ENCODE measurements at regions not wholly inside any gene's neighbourhood (a gene's known extent, or its start where the extent isn't known, plus 50 kb on each side); places are given as distances from the start of the nearest gene placed in this dataset.
"Not testable (repeated sequence)": the region's sequence is repeated elsewhere in the genome, so short reads cannot be mapped to it uniquely, and the experiment has no call there.

DNA sequence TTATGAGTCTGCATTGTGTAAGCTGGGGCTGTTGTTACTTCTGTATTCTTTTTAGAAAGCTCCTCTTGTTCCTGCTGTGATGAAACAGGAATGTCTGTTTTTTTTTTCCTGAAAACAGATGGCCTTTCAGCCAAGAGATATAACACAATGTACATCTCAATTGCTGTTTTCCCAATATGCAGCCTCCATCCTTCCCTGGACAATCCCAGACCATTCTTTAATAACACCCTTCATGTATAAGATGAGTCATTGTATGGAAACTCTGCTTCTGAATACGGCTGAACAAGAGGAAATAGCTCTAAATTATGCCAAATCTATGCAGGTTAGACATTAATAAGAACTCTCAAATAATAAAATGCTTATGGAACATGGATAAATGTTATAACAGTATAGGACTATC, 60.2 kb upstream of the LRRC4C start:
- no peak for DNase-seq

DNA sequence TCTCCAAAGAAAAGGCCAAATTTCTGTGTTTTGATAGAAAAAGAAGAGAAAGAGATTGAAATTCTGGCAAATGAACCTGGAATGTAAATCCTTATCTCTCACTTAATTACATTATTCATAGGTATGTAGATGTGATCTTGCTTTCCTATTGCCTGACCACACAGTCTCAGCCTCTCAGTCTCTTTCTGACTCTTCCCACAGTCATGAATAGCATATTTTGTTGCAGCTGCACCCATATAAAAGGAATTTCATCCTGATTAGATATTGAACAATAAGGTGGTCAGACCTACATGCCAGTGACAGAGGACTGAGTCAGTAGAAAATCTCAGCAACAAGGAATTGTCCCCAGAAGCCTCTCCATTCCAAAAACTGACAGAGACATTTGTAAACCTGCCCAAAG, 62.9 kb upstream of the LRRC4C start:
- no peak for DNase-seq

DNA sequence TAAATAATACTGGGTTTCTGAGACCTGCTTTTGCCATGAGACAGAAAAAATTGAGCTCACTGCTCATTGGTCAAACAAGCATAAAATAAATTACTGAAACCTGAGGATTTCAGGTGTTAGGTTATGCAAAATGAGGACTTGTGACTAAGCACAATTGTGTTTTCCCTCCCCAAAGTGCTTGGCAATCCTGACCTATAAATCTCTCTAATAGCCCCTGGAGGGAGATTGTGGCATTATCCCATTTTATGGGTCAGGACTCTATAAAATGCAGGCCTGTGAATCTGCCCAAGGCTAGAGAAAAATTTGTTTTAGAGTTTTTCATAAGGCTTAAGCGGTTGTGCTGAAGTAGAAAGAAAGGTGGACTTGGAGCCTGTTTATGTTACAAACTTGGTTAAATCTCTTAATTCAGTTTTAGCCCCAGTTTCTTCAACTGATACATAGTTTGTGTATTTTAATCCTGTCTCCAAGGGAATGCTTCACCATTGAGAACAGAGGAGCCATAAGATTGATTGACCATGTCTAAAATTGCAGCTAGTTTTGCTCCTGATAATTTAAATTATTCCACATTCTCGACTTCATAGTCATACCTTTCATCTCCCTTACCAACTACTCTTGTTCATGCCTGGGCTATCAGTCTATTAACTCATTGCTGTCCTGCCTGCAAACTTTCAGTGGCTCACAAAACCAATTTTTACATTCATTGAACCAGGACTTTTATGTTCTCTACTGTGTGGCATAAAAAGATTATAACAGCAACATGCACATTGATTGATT, 63.6 kb upstream of the LRRC4C start:
- DNase-seq: no peak

DNA sequence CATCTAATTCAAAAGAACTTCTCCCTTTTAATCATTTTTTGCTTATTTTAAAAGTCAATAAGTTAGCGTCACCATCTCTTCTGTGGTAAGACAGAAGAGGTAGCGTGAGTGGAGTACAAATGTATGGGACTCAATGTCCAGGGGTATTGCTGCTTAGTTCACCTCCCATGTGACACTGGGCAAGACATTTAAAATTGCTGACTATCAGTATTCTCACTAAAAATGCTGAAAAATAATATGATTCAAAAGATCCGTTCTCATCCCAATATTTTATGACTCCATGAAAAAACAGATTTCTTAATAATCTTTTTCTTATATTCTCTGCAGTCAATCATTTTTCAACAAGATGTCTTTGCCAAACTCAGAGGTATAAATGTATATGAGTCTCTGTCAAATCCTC, 68.1 kb upstream of the LRRC4C start:
- DNase-seq: no peak

DNA sequence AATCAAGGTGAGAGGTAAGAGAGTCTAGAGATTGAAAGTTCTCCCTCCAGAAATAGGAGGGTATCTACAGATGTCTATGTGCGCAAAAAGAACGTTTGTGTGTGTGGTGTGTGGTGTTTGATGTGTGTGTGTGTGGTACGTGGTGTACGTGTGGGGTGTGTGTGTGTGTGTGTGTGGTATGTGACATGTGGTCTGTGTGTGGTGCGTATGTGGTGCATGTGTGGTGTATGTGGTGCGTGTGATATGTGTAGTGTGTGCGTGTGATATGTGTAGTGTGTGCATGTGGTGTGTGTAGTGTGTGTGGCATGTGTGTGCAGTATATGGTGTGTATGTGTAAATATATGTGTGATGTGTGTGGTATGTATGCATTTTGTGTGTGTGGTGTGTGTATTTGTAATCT, 73.0 kb upstream of the LRRC4C start:
- DNase-seq: no peak

GRCh38 chr11:41533761-41534160, 74.3 kb upstream of the LRRC4C start:
- no peak for DNase-seq

DNA sequence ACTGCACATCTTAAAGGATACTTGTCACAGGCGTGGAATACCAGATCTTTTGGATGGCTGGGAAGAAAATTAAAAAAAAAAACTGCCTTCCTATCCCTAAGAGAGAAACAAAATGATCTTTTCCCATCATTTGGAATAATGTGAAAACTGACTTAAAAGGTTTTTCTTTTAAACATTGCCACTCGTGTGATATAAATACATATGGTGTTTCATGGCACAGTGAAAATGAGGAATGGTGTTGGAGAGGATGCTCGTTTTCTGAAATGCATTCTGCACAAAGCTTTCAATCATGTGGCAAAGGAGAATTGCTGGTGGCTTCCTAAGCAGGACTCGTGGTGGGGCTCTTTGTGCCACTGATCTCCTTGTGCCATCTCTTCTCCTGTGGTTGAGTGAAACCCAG, 74.9 kb upstream of the LRRC4C start:
- no peak for DNase-seq

- DNase-seq: no peak
Observed at GRCh38 chr11:41534861-41535260, 75.4 kb upstream of the LRRC4C start.

DNA sequence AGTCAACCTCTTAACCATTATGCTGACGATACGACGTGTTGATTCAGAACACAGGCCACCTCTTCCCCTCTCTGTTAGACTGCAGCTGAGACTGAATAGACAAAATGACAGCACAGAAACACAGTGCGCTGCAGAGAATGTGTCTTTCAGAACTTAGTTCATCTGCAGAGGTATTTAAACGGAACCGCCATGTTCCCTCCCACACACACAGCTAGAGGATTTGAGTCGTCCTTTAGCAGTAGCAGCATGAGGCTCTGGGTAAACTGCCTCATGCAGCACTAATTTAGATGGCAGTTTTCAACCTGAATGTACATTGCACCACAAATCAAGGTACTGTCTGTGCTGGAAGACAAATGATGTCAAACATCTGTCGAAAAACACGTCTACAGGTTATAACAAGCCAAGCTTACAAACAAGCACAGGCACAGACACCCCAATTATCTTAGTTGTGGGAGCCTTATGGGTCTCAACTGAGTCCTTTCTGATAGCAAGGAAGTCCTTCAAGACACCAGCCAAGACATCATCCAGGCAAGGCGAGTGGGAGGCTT, 76.6 kb upstream of the LRRC4C start:
- DNase-seq: no peak

GRCh38 chr11:41544902-41545301, 85.5 kb upstream of the LRRC4C start:
- DNase-seq: not testable (repeated sequence)

- no peak for DNase-seq
Observed at GRCh38 chr11:41578421-41579051, 119.1 kb upstream of the LRRC4C start.

DNA sequence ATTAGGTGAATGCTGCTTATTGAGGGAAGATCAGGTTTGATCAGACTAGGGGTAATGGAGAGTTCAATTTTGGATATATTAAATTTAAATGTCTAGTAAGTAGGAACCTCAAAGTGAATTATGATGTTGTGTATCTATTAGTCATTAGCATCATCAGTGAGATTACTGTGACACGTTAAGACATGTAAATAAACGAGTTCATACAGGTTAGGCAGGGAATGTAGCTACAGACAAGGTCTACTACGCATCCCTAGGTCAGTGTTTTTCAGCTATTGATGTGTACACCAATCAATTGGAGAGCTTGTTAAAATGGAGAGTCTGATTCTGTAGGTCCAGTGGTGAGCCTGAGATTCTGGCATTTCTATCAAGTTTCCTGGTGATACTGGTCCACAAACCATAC, 120.1 kb upstream of the LRRC4C start:
- no peak for DNase-seq

GRCh38 chr11:41609511-41609910, 150.1 kb upstream of the LRRC4C start:
- no peak for DNase-seq

- DNase-seq: no peak
Observed at GRCh38 chr11:41612415-41612814, 153.0 kb upstream of the LRRC4C start.

DNA sequence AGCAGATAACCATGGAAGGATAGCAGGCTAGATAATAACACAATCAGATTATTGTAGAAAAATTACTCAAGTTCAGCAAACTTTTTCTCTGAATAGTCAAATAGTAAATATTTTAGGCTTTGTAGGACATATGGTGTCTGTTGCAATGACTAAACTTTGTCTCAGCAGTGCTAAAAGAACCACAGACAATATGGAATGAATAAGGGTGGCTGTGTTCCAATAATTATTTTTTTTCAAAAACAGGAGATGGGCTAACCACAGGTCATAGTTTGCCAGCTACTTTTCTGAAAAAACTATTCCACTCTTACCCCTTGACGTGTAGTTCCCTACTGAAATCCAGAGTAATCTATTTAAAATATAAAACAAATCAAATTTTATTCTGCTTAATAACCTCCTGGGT, 153.9 kb upstream of the LRRC4C start:
- DNase-seq: no peak

DNA sequence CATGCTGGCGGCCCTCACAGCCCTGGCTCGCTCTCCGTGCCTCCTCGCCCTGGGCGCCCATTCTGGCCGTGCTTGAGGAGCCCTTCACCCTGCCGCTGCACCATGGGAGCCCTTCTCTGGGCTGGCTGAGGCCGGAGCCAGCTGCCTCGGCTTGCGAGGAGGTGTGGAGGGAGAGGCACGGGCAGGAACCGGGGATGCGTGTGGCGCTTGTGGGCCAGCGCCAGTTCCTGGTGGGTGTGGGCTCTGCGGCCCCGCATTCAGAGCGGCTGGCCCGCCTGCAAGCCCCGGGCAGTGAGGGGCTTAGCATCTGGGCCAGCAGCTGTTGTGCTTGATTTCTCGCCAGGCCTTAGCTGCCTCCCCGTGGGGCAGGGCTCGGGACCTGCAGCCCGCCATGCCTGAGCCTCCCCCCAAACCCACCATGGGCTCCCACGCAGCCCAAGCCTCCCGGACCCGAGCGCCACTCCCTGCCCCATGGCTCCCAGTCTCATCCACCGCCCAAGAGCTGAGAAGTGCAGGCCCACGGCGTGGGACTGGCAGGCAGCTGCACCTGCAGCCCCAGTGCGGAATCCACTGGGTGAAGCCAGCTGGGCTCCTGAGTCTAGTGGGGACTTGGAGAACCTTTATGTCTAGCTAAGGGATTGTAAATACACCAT, 163.4 kb upstream of the LRRC4C start:
- no peak for DNase-seq

DNA sequence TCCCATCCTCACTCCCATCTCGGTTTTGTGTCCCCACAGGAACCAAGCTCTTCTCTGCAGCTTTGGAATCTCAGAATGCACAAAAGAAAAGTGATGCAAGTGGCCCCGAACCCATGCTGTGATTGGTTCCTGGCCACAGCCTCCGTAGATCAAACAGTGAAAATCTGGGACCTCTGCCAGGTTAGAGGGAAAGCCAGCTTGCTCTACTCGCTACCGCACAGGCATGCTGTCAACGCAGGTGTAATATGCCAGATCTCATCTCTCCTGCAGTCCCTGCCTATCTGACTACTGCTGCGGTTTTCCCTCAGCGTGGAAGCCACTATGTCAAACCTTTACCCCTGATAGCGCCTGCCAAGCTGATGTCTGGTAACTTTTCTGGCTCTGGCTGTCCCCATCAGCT, 200.5 kb upstream of the LRRC4C start:
- no peak for DNase-seq

GRCh38 chr11:41660585-41660984, 201.1 kb upstream of the LRRC4C start:
- DNase-seq: no peak

DNA sequence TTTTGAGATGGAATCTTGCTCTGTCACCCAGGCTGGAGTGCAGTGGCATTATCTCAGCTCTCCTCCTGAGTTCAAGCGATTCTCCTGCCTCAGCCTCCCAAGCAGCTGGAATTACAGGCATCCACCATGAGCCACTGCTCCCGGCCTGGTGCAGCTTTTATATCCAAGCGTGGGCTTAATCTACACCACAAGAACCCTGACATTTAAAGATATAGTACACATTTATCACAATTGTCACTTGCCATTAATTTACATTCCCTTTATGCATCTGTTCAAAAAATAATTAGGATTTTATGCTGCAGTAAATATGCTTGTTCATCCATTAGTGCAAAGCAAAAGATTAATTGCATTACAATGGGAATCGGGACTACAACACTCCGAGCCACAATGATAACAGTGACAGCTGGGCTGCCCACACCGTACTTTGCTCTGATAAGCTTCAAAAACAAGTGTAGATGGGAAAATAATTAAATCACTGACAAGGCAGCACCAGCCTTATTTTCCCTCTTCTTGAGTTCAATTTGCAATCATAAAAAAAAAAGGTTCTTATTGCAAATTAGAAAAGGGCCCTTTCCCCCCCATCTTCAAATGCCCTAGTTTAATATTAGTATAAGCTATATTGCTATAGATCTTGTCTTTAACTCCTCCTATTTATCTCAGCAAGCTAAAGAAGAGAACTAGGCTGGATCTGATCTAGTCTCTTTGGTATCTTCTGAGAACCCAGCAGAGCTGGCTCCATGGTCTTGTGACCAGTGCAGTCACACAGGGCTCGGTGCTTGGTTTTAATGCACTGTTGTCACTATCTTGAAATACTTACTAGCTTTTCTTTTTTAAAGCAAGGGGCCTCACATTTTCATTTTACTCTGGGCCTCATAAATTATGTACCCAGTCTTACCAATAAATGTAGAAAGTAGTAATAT, 206.2 kb upstream of the LRRC4C start:
- no peak for DNase-seq

DNA sequence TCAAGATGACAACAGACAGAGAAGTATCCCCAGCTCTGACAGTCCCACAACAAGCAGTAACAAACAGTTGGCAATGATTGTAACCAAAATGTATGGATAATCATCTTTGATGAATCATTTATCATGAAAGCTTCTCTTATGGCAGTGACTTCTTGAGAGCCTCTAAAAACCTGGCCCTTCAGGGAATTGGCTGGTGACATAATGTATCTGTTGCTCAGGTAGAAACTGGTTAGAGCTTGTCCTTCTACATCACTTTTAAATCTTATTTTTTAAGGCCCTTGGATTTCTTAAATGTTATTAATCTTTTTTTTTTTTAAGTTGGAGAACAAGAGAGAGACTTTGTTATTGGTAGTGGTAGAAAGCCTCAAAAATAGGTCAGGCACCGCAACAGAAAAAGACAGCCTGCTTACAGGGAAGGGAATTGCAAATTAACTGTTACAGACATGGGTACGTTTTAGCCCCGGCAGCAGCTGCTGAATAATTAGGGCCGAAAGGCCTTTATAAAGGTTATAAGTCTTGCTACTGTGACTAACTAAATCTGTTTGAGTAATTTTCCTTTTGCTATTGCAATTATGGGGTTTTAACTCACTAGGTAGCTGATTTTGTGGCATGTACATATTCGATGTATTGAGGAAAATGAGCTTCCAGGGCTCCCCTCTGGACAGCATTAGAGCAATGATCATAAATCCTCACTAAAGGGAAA, 207.7 kb upstream of the LRRC4C start:
- DNase-seq: no peak

- no peak for DNase-seq
Observed at GRCh38 chr11:41675205-41675604, 215.8 kb upstream of the LRRC4C start.

- no peak for DNase-seq
Observed at GRCh38 chr11:41713030-41713429, 253.6 kb upstream of the LRRC4C start.
